DOHH2 (cell line): ENCODE measurements at regions not wholly inside any gene's neighbourhood (a gene's known extent, or its start where the extent isn't known, plus 50 kb on each side); places are given as distances from the start of the nearest gene placed in this dataset.

Experiments
- CTCF ChIP-seq: fragments of 200-600 bp; sonication (generic); IDR thresholded peaks from one replicate; pipeline ENCODE4 v1.5.1; 2014; ENCODE audit warnings: antibody characterized with exemption, mild to moderate bottlenecking, low read depth, low read length; ENCODE audit not compliant: poor library complexity, severe bottlenecking
- EZH2phosphoT487 ChIP-seq: fragments of 200-600 bp; sonication (generic); IDR thresholded peaks from 2 replicates; pipeline ENCODE4 v1.6.1; 2017; ENCODE audit warnings: borderline replicate concordance, mild to moderate bottlenecking, antibody characterized with exemption, low read length, moderate library complexity, mixed read lengths

GRCh38 chr12:102728506-102729242, 188.4 kb downstream of the PAH start:
- no peak for TF ChIP-seq CTCF
- TF ChIP-seq EZH2phosphoT487: no peak
